Sigmoid colon (tissue), 6 donors: ENCODE measurements at regions not wholly inside any gene's neighbourhood (a gene's known extent, or its start where the extent isn't known, plus 50 kb on each side); places are given as distances from the start of the nearest gene placed in this dataset.

ENCODE experiments used
- DNase-seq: peaks from one replicate; pipeline ENCODE4 v3.0.0-alpha.2; 2019
- H3K27ac ChIP-seq, 4 donors: fragments of 200-600 bp; sonication (generic); one replicate each; pipeline ENCODE4 v1.5.1; 2016 to 2019; ENCODE audit warnings: mild to moderate bottlenecking in 1 of 4
- H3K27me3 ChIP-seq, 3 donors: fragments of 200-600 bp; sonication (generic); one replicate each; pipeline ENCODE4 v1.5.1; 2019; ENCODE audit warnings: mild to moderate bottlenecking in 1 of 3
- H3K36me3 ChIP-seq, 4 donors: fragments of 200-600 bp; sonication (generic); one replicate each; pipeline ENCODE4 v1.5.1; 2016 to 2019
- H3K4me1 ChIP-seq, 4 donors: fragments of 200-600 bp; sonication (generic); one replicate each; pipeline ENCODE4 v1.5.1; 2017 to 2019
- H3K4me3 ChIP-seq, 4 donors: fragments of 200-600 bp; sonication (generic); one replicate each; pipeline ENCODE4 v1.5.1; 2017 to 2019; ENCODE audit warnings: mild to moderate bottlenecking in 2 of 4, moderate library complexity in 1 of 4
- H3K9me3 ChIP-seq, 4 donors: fragments of 200-600 bp in 3 of 4; sonication (generic) in 3 of 4; one replicate each; pipeline versions ENCODE4 v1.5.1 to v1.6.1; 2013 to 2019
- EP300 ChIP-seq, 4 donors: sonication (generic); formaldehyde crosslinking; IDR thresholded peaks; one replicate each; pipeline ENCODE4 v1.6.1; 2017; ENCODE audit warnings: antibody characterized with exemption in 4 of 4
- POLR2A ChIP-seq, 2 donors: fragments of 450-650 bp; IDR thresholded peaks; one replicate each; pipeline ENCODE4 v1.6.1; 2016; ENCODE audit warnings: antibody characterized with exemption in 2 of 2, mild to moderate bottlenecking in 2 of 2, moderate library complexity in 2 of 2
- POLR2AphosphoS5 ChIP-seq, 4 donors: sonication (generic); formaldehyde crosslinking; IDR thresholded peaks; one replicate each; pipeline ENCODE4 v1.6.1; 2017; ENCODE audit warnings: antibody characterized with exemption in 4 of 4
- WGBS, 2 donors: extraction: QIAGEN DNeasy Blood & Tissue Kit; methylation state at CpG; one replicate each; pipeline ENCODE4 v1.1.7; 2013; 5-methylcytosine and 5-hydroxymethylcytosine counted together
- intact Hi-C: fragments of 100-400 bp; cut with DNase I; formaldehyde crosslinking; loops from one replicate; pipeline ENCODE4 v1.15.1; 2023
- TF ChIP-seq, protein P1 (sequence below), 4 experiments: fragments of 450-650 bp in 3 of 4; fragments of 200-600 bp in 1 of 4; IDR thresholded peaks; one replicate each; pipeline ENCODE4 v1.5.1; 2016 to 2019; ENCODE audit warnings: antibody characterized with exemption in 4 of 4, mild to moderate bottlenecking in 3 of 4, moderate library complexity in 2 of 4
- donor health status: healthy with polysubstance abuse.
- donor health status: healthy.

- peaks cover 0 to 5% (median 0%) of the 10 kb centered on the region in 4 donors for H3K4me1 ChIP-seq
- H3K9me3 ChIP-seq = no peaks in the 10 kb centered on the region
- TF ChIP-seq EP300 (IDR thresholded peaks at IDR 0.05) = no peak
- no peak for TF ChIP-seq POLR2AphosphoS5 (IDR thresholded peaks at IDR 0.05)
- TF ChIP-seq POLR2A (IDR thresholded peaks at IDR 0.05) = no peak
- TF ChIP-seq, protein P1, sequence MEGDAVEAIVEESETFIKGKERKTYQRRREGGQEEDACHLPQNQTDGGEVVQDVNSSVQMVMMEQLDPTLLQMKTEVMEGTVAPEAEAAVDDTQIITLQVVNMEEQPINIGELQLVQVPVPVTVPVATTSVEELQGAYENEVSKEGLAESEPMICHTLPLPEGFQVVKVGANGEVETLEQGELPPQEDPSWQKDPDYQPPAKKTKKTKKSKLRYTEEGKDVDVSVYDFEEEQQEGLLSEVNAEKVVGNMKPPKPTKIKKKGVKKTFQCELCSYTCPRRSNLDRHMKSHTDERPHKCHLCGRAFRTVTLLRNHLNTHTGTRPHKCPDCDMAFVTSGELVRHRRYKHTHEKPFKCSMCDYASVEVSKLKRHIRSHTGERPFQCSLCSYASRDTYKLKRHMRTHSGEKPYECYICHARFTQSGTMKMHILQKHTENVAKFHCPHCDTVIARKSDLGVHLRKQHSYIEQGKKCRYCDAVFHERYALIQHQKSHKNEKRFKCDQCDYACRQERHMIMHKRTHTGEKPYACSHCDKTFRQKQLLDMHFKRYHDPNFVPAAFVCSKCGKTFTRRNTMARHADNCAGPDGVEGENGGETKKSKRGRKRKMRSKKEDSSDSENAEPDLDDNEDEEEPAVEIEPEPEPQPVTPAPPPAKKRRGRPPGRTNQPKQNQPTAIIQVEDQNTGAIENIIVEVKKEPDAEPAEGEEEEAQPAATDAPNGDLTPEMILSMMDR (IDR thresholded peaks at IDR 0.05) = no peak
- H3K4me3 ChIP-seq = no peak overlapping the region
- 63 to 91% methylated on average over 1 of the region's 1 CpG for WGBS, 2 donors
- H3K36me3 ChIP-seq = no peaks in the 10 kb centered on the region
- intact Hi-C loops = no loop called here
- no peak overlapping the region for H3K27ac ChIP-seq
- no peaks in the 10 kb centered on the region for H3K27me3 ChIP-seq
- DNase-seq = no peak
Observed at GRCh38 chr5:36531401-36531800, 75.0 kb upstream of the SLC1A3 start.

- intact Hi-C loops = no loop called here
- Histone ChIP-seq H3K9me3 (no peaks in the 10 kb centered on the region), H3K36me3 (no peaks in the 10 kb centered on the region), H3K27ac (no peak overlapping the region), H3K4me3 (no peak overlapping the region), H3K27me3 (no peaks in the 10 kb centered on the region), H3K4me1 (peaks cover 0 to 2% (median 0%) of the 10 kb centered on the region in 4 donors)
- WGBS, 2 donors = 84 to 91% methylated on average over 5 of the region's 5 CpGs
- TF ChIP-seq, protein P1 (IDR thresholded peaks at IDR 0.05) = no peak
- TF ChIP-seq EP300 (IDR thresholded peaks at IDR 0.05) = no peak
- TF ChIP-seq POLR2A (IDR thresholded peaks at IDR 0.05) = no peak
- TF ChIP-seq POLR2AphosphoS5 (IDR thresholded peaks at IDR 0.05) = no peak
- DNase-seq = no peak
Observed at GRCh38 chr5:36535378-36535777, 71.0 kb upstream of the SLC1A3 start.

DNA sequence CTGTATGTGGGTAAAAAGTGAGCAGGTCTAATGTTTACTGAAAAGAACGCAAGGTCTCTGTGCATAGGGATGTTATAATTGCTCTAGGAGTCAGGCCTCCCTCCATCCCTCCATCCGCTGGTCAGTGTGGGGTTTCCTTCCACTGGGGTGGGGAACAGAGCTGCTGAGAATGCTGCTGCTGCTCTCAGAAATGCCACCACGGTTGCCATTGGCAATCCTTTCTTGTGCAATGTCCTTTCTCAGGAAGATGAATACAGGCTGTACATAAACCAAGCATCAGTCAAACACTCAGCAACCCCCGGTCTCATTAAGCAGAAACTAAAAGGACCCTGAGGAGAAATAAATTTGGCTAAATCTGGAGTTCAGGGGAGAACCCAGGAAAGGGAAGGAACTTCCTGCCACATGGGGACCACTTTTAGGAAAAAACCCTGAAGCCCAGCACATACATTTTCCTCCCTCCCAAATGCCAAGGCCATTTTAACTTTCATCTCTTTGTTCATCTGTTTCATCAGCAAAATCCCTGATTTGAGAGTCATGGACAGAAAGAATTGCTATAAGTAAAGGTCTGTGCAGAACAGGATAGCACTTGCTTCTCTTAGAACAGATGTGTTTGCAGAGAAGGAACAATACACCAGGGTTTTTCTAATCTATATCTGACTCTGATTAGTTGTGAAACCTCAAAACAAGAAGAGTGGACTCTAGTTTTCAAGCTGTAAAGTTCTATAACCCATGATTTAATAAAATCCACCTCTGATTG is 70.4 kb upstream of the SLC1A3 start:
- intact Hi-C loops = no loop called here
- H3K27me3 ChIP-seq = no peaks in the 10 kb centered on the region
- no peak for DNase-seq
- H3K4me3 ChIP-seq = no peak overlapping the region
- H3K9me3 ChIP-seq = no peaks in the 10 kb centered on the region
- no peak overlapping the region for H3K27ac ChIP-seq
- TF ChIP-seq POLR2AphosphoS5 (IDR thresholded peaks at IDR 0.05) = no peak
- no peak for TF ChIP-seq POLR2A (IDR thresholded peaks at IDR 0.05)
- TF ChIP-seq, protein P1 (IDR thresholded peaks at IDR 0.05) = no peak
- no peak for TF ChIP-seq EP300 (IDR thresholded peaks at IDR 0.05)
- no peaks in the 10 kb centered on the region for H3K36me3 ChIP-seq
- no peaks in the 10 kb centered on the region for H3K4me1 ChIP-seq
- 64 to 65% methylated on average over 4 of the region's 4 CpGs for WGBS, 2 donors

- no peak for DNase-seq
- Histone ChIP-seq H3K4me1 (no peaks in the 10 kb centered on the region), H3K9me3 (no peaks in the 10 kb centered on the region), H3K4me3 (no peak overlapping the region), H3K27ac (no peak overlapping the region), H3K36me3 (no peaks in the 10 kb centered on the region), H3K27me3 (no peaks in the 10 kb centered on the region)
- intact Hi-C loops = no loop called here
- TF ChIP-seq POLR2A (IDR thresholded peaks at IDR 0.05) (no peak), POLR2AphosphoS5 (IDR thresholded peaks at IDR 0.05) (no peak), EP300 (IDR thresholded peaks at IDR 0.05) (no peak)
- TF ChIP-seq, protein P1 (IDR thresholded peaks at IDR 0.05) = no peak
Observed at GRCh38 chr5:36536616-36537005, 69.8 kb upstream of the SLC1A3 start.

- DNase-seq = no peak
- H3K9me3 ChIP-seq = no peaks in the 10 kb centered on the region
- no peak overlapping the region for H3K27ac ChIP-seq
- H3K4me3 ChIP-seq = no peak overlapping the region
- 83 to 90% methylated on average over 4 of the region's 4 CpGs for WGBS, 2 donors
- H3K4me1 ChIP-seq = no peaks in the 10 kb centered on the region
- no peaks in the 10 kb centered on the region for H3K27me3 ChIP-seq
- TF ChIP-seq EP300 (IDR thresholded peaks at IDR 0.05) (no peak), POLR2AphosphoS5 (IDR thresholded peaks at IDR 0.05) (no peak), POLR2A (IDR thresholded peaks at IDR 0.05) (no peak)
- TF ChIP-seq, protein P1 (IDR thresholded peaks at IDR 0.05) = no peak
- intact Hi-C loops = no loop called here
- no peaks in the 10 kb centered on the region for H3K36me3 ChIP-seq
Observed at GRCh38 chr5:36537724-36538123, 68.7 kb upstream of the SLC1A3 start.
